Mammary epithelial cell (primary cell): ENCODE measurements at regions not wholly inside any gene's neighbourhood (a gene's known extent, or its start where the extent isn't known, plus 50 kb on each side); places are given as distances from the start of the nearest gene placed in this dataset.

ENCODE experiments used
- CTCF ChIP-seq, 2 donors: IDR thresholded peaks in 1 of 2; conservative IDR thresholded peaks in 1 of 2; 2 replicates each; pipeline ENCODE4 v1.5.1; 2011 to 2012; ENCODE audit warnings: inconsistent platforms in 2 of 2, low read length in 2 of 2, mild to moderate bottlenecking in 2 of 2, control low read depth in 1 of 2, low read depth in 1 of 2; ENCODE audit not compliant: insufficient read depth in 1 of 2; ENCODE audit errors: extremely low read depth in 1 of 2
- EZH2 ChIP-seq: IDR thresholded peaks from 2 replicates; pipeline ENCODE4 v1.6.1; 2012; ENCODE audit warnings: low read length, inconsistent platforms, borderline replicate concordance

GRCh38 chr2:52128081-52128480 lies 1096.1 kb upstream of the NRXN1 start:
- TF ChIP-seq CTCF (conservative IDR thresholded peaks at IDR 0.05 in 1 of 2, IDR thresholded peaks at IDR 0.05 in 1 of 2; ENCODE audit: extremely low read depth in 1 of 2, insufficient read depth in 1 of 2, low read depth in 1 of 2, low read length in 2 of 2), result no peak
- TF ChIP-seq EZH2, result no peak
